WTC11 (cell line): ENCODE measurements at regions not wholly inside any gene's neighbourhood (a gene's known extent, or its start where the extent isn't known, plus 50 kb on each side); places are given as distances from the start of the nearest gene placed in this dataset.

Experiments used
- ETV6 ChIP-seq: sonication (generic); formaldehyde crosslinking; IDR thresholded peaks from 2 replicates; pipeline ENCODE4 v1.8.1; 2022; ENCODE audit warnings: mild to moderate bottlenecking, missing genetic modification reagents
- NFYB ChIP-seq: sonication (generic); formaldehyde crosslinking; conservative IDR thresholded peaks from 2 replicates; pipeline ENCODE4 v1.8.0; 2022; ENCODE audit warnings: low read depth, missing genetic modification reagents
- RELA ChIP-seq: sonication (generic); formaldehyde crosslinking; IDR thresholded peaks from 2 replicates; pipeline ENCODE4 v1.8.1; 2022; ENCODE audit warnings: missing genetic modification reagents, mild to moderate bottlenecking, borderline replicate concordance
- SP1 ChIP-seq: sonication (generic); formaldehyde crosslinking; conservative IDR thresholded peaks from 2 replicates; pipeline ENCODE4 v1.8.1; 2022; ENCODE audit warnings: missing genetic modification reagents
- TF ChIP-seq, protein P1 (sequence below): fragments of 200-600 bp; IDR thresholded peaks from 2 replicates; pipeline ENCODE4 v1.8.0; 2022; ENCODE audit warnings: antibody characterized with exemption
- TF ChIP-seq, protein P2 (sequence below): sonication (generic); formaldehyde crosslinking; IDR thresholded peaks from 2 replicates; pipeline ENCODE4 v1.8.0; 2022; ENCODE audit warnings: mild to moderate bottlenecking, missing genetic modification reagents
- TF ChIP-seq, protein P3 (sequence below): sonication (generic); formaldehyde crosslinking; IDR thresholded peaks from 2 replicates; pipeline ENCODE4 v1.8.1; 2023; ENCODE audit warnings: mild to moderate bottlenecking, missing genetic modification reagents, borderline replicate concordance
- TF ChIP-seq, protein P4 (sequence below): sonication (generic); formaldehyde crosslinking; IDR thresholded peaks from 2 replicates; pipeline ENCODE4 v1.8.1; 2022; ENCODE audit warnings: low read depth, mild to moderate bottlenecking, moderate library complexity, missing genetic modification reagents, borderline replicate concordance
- TF ChIP-seq, protein P5 (sequence below): sonication (generic); formaldehyde crosslinking; IDR thresholded peaks from 2 replicates; pipeline ENCODE4 v1.8.0; 2022; ENCODE audit warnings: mild to moderate bottlenecking, missing genetic modification reagents
- TF ChIP-seq, protein P6 (sequence below): sonication (generic); formaldehyde crosslinking; IDR thresholded peaks from 2 replicates; pipeline ENCODE4 v1.8.1; 2022; ENCODE audit warnings: mild to moderate bottlenecking, missing genetic modification reagents, moderate library complexity, borderline replicate concordance
- TF ChIP-seq, protein P7 (sequence below): sonication (generic); formaldehyde crosslinking; conservative IDR thresholded peaks from 2 replicates; pipeline ENCODE4 v1.8.1; 2022; ENCODE audit warnings: mild to moderate bottlenecking, missing genetic modification reagents
- TF ChIP-seq, protein P8 (sequence below): fragments of 250-450 bp; sonication (Bioruptor Pico); IDR thresholded peaks from 2 replicates; pipeline ENCODE4 v2.1.2; 2022; ENCODE audit warnings: mild to moderate bottlenecking, moderate library complexity
- TF ChIP-seq, protein P9 (sequence below): sonication (generic); formaldehyde crosslinking; IDR thresholded peaks from 2 replicates; pipeline ENCODE4 v1.8.0; 2023; ENCODE audit warnings: missing genetic modification reagents
- TF ChIP-seq, protein P10 (sequence below): sonication (generic); formaldehyde crosslinking; IDR thresholded peaks from 2 replicates; pipeline ENCODE4 v1.8.1; 2022; ENCODE audit warnings: low read depth, missing genetic modification reagents, borderline replicate concordance

DNA sequence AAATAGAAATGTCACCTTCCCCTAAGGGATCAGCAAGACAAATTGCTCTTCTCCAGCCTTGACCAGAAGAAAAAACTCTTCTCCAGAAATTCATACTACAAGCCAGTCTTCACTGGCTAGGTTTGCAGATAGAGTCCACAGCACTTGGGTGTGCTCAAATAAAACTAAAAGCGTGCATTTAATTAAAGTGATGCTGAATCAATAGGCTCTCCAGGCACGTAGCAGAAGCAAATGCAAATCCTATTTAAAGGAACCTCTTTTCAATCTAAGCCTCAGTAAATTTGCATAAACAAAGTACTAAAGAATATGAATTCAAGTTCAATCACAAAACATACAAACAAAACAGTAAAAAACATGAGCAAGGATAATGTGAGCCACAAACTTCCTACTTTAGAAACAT lies 744.4 kb upstream of the FANCL start:
- TF ChIP-seq, protein P1, sequence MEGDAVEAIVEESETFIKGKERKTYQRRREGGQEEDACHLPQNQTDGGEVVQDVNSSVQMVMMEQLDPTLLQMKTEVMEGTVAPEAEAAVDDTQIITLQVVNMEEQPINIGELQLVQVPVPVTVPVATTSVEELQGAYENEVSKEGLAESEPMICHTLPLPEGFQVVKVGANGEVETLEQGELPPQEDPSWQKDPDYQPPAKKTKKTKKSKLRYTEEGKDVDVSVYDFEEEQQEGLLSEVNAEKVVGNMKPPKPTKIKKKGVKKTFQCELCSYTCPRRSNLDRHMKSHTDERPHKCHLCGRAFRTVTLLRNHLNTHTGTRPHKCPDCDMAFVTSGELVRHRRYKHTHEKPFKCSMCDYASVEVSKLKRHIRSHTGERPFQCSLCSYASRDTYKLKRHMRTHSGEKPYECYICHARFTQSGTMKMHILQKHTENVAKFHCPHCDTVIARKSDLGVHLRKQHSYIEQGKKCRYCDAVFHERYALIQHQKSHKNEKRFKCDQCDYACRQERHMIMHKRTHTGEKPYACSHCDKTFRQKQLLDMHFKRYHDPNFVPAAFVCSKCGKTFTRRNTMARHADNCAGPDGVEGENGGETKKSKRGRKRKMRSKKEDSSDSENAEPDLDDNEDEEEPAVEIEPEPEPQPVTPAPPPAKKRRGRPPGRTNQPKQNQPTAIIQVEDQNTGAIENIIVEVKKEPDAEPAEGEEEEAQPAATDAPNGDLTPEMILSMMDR = no peak
- TF ChIP-seq SP1 (CRISPR knock-in tag) (no peak), NFYB (no peak), ETV6 (CRISPR knock-in tag) (no peak), RELA (no peak)
- TF ChIP-seq, protein P2, sequence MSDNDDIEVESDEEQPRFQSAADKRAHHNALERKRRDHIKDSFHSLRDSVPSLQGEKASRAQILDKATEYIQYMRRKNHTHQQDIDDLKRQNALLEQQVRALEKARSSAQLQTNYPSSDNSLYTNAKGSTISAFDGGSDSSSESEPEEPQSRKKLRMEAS = no peak
- TF ChIP-seq, protein P3, sequence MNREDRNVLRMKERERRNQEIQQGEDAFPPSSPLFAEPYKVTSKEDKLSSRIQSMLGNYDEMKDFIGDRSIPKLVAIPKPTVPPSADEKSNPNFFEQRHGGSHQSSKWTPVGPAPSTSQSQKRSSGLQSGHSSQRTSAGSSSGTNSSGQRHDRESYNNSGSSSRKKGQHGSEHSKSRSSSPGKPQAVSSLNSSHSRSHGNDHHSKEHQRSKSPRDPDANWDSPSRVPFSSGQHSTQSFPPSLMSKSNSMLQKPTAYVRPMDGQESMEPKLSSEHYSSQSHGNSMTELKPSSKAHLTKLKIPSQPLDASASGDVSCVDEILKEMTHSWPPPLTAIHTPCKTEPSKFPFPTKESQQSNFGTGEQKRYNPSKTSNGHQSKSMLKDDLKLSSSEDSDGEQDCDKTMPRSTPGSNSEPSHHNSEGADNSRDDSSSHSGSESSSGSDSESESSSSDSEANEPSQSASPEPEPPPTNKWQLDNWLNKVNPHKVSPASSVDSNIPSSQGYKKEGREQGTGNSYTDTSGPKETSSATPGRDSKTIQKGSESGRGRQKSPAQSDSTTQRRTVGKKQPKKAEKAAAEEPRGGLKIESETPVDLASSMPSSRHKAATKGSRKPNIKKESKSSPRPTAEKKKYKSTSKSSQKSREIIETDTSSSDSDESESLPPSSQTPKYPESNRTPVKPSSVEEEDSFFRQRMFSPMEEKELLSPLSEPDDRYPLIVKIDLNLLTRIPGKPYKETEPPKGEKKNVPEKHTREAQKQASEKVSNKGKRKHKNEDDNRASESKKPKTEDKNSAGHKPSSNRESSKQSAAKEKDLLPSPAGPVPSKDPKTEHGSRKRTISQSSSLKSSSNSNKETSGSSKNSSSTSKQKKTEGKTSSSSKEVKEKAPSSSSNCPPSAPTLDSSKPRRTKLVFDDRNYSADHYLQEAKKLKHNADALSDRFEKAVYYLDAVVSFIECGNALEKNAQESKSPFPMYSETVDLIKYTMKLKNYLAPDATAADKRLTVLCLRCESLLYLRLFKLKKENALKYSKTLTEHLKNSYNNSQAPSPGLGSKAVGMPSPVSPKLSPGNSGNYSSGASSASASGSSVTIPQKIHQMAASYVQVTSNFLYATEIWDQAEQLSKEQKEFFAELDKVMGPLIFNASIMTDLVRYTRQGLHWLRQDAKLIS (CRISPR knock-in tag) = no peak
- TF ChIP-seq, protein P4, sequence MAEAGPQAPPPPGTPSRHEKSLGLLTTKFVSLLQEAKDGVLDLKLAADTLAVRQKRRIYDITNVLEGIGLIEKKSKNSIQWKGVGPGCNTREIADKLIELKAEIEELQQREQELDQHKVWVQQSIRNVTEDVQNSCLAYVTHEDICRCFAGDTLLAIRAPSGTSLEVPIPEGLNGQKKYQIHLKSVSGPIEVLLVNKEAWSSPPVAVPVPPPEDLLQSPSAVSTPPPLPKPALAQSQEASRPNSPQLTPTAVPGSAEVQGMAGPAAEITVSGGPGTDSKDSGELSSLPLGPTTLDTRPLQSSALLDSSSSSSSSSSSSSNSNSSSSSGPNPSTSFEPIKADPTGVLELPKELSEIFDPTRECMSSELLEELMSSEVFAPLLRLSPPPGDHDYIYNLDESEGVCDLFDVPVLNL (CRISPR knock-in tag) = no peak
- TF ChIP-seq, protein P5, sequence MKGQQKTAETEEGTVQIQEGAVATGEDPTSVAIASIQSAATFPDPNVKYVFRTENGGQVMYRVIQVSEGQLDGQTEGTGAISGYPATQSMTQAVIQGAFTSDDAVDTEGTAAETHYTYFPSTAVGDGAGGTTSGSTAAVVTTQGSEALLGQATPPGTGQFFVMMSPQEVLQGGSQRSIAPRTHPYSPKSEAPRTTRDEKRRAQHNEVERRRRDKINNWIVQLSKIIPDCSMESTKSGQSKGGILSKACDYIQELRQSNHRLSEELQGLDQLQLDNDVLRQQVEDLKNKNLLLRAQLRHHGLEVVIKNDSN (CRISPR knock-in tag) = no peak
- TF ChIP-seq, protein P6, sequence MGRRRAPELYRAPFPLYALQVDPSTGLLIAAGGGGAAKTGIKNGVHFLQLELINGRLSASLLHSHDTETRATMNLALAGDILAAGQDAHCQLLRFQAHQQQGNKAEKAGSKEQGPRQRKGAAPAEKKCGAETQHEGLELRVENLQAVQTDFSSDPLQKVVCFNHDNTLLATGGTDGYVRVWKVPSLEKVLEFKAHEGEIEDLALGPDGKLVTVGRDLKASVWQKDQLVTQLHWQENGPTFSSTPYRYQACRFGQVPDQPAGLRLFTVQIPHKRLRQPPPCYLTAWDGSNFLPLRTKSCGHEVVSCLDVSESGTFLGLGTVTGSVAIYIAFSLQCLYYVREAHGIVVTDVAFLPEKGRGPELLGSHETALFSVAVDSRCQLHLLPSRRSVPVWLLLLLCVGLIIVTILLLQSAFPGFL (CRISPR knock-in tag) = no peak
- TF ChIP-seq, protein P7, sequence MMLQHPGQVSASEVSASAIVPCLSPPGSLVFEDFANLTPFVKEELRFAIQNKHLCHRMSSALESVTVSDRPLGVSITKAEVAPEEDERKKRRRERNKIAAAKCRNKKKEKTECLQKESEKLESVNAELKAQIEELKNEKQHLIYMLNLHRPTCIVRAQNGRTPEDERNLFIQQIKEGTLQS = no peak
- TF ChIP-seq, protein P8, sequence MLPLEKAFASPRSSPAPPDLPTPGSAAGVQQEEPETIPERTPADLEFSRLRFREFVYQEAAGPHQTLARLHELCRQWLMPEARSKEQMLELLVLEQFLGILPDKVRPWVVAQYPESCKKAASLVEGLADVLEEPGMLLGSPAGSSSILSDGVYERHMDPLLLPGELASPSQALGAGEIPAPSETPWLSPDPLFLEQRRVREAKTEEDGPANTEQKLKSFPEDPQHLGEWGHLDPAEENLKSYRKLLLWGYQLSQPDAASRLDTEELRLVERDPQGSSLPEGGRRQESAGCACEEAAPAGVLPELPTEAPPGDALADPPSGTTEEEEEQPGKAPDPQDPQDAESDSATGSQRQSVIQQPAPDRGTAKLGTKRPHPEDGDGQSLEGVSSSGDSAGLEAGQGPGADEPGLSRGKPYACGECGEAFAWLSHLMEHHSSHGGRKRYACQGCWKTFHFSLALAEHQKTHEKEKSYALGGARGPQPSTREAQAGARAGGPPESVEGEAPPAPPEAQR (CRISPR knock-in tag) = no peak
- TF ChIP-seq, protein P9, sequence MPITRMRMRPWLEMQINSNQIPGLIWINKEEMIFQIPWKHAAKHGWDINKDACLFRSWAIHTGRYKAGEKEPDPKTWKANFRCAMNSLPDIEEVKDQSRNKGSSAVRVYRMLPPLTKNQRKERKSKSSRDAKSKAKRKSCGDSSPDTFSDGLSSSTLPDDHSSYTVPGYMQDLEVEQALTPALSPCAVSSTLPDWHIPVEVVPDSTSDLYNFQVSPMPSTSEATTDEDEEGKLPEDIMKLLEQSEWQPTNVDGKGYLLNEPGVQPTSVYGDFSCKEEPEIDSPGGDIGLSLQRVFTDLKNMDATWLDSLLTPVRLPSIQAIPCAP (CRISPR knock-in tag) = no peak
- TF ChIP-seq, protein P10, sequence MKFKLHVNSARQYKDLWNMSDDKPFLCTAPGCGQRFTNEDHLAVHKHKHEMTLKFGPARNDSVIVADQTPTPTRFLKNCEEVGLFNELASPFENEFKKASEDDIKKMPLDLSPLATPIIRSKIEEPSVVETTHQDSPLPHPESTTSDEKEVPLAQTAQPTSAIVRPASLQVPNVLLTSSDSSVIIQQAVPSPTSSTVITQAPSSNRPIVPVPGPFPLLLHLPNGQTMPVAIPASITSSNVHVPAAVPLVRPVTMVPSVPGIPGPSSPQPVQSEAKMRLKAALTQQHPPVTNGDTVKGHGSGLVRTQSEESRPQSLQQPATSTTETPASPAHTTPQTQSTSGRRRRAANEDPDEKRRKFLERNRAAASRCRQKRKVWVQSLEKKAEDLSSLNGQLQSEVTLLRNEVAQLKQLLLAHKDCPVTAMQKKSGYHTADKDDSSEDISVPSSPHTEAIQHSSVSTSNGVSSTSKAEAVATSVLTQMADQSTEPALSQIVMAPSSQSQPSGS (CRISPR knock-in tag) = no peak
